ENCODE measurements at regions not wholly inside any gene's neighbourhood (a gene's known extent, or its start where the extent isn't known, plus 50 kb on each side); places are given as distances from the start of the nearest gene placed in this dataset.

GRCh38 chr14:22391908-22392565 lies 197.0 kb downstream of the DAD1 start:
- peak; percentile 75 for TF ChIP-seq CTCF (IDR thresholded peaks at IDR 0.05; ENCODE audit: low read depth, low read length)
- ChIA-PET CTCF (interaction anchor here (0.6 to 6.2 kb wide), 11 partner anchors 8 to 179 kb away, joined by 3 to 59 read pairs (median 4); no protein-coding TSS in a partner anchor), POLR2A (no interaction called here)
- no peak overlapping the region for H3K27ac ChIP-seq (ENCODE audit: low read depth, low read length)
- H3K9me3 ChIP-seq (ENCODE audit: control insufficient read depth, insufficient read depth, low read length): no peaks in the 10 kb centered on the region
- H3K4me3 ChIP-seq (ENCODE audit: low read depth, low read length): no peak overlapping the region
- peak; percentile 37 for DNase-seq (ENCODE audit: low read depth, low spot score)
- peaks cover 17% of the 10 kb centered on the region for H3K27me3 ChIP-seq (ENCODE audit: control insufficient read depth, insufficient read depth, low read length)

DNA sequence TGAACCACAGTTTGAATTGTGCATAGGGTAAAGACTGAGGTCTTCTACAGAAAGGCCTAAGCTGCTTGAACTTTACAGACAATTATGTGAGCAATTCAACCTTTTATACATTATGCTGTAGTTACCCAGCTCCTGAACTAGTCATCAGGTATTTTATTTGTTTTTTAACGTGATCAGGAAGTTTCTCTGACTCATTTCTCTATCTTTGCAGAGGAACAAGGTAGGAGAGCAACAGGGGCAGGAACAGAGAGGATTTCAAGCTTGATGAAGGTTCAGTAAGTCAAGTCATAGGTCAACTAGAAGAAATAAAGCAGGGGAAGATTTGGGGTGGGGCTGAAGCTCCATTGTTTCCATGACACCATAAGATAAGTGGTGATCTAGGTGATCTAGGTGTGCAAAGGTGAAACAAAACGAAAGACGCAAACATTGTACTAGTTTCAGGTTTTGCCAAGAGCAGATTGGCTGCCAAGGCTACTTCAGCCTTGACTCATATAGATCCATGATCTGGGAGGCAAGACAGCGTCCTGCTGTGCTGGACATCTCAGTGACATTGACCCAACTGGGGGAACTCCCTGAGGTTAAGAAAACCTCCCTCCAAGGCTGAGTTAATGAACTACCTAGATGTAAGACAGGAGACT lies 198.1 kb downstream of the DAD1 start:
- TF ChIP-seq CTCF (IDR thresholded peaks at IDR 0.05; ENCODE audit: low read depth, low read length): no peak
- DNase-seq (ENCODE audit: low read depth, low spot score): no peak
- Histone ChIP-seq H3K27me3 (ENCODE audit: control insufficient read depth, insufficient read depth, low read length) (peaks cover 12% of the 10 kb centered on the region), H3K27ac (ENCODE audit: low read depth, low read length) (no peak overlapping the region), H3K9me3 (ENCODE audit: control insufficient read depth, insufficient read depth, low read length) (no peaks in the 10 kb centered on the region), H3K4me3 (ENCODE audit: low read depth, low read length) (no peak overlapping the region)
- ChIA-PET POLR2A (interaction anchor here (0.8 kb wide), 1 partner anchor 120 kb away, joined by 12 read pairs; no protein-coding TSS in a partner anchor), CTCF (interaction anchor here (0.7 to 6.2 kb wide), 11 partner anchors 10 to 464 kb away, joined by 3 to 59 read pairs (median 8); no protein-coding TSS in a partner anchor)

- H3K9me3 ChIP-seq (ENCODE audit: control insufficient read depth, insufficient read depth, low read length): no peaks in the 10 kb centered on the region
Observed at GRCh38 chr14:22390195-22390594, 198.8 kb downstream of the DAD1 start.

DNA sequence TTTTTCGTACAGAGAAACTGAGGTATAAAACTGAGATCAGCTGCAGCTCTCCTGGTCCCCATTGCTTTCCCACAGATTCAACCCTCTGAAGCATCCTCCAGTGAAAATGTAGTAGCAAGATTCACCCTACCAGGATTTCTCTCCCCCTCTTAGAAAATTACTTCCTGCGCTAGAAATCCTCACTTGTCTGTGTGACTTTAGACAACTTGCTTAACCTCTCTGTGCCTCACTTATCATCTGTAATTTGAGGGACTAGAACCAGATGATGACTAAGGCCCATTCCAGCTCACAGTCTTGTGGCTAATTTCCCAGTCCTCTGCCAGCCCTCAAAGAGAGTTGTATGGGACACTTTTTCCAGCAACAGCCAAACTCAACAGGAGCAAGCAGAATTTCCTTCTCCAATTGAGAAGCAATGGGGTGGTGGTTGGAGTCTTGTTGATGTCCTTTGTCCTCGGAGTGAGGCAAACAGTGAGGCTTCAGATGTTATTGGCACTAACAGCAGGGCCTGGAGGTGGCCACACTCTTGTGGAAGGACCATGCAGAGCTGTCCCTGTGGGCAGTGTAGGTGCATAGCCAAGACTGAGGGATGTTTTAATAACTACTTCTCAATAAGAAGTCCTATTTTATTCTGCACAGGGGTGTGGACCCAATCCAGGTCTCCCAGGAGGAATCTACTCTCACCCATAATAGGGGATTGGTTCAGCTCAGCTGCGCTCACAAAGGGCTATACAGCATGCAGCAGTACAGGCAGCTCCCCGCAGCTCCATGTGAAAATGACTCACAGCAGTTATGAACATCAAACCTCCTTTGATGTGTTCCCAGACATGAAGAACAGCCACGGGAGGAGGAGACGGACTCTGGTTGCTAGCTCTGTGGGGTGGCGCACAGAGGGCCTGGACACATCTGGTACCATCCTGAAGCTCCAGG lies 200.1 kb downstream of the DAD1 start:
- POLR2A ChIA-PET: no interaction called here
- no peak for TF ChIP-seq CTCF (IDR thresholded peaks at IDR 0.05; ENCODE audit: low read depth, low read length)
- peaks cover 12% of the 10 kb centered on the region for H3K27me3 ChIP-seq (ENCODE audit: control insufficient read depth, insufficient read depth, low read length)

More at GRCh38 chr14:22390195-22390594, 198.8 kb downstream of the DAD1 start:
- Histone ChIP-seq H3K27me3 (ENCODE audit: control insufficient read depth, insufficient read depth, low read length) (peaks cover 12% of the 10 kb centered on the region), H3K27ac (ENCODE audit: low read depth, low read length) (no peak overlapping the region), H3K4me3 (ENCODE audit: low read depth, low read length) (no peak overlapping the region)
- DNase-seq (ENCODE audit: low read depth, low spot score): no peak
- ChIA-PET POLR2A (interaction anchor here (0.8 kb wide), 1 partner anchor 120 kb away, joined by 12 read pairs; no protein-coding TSS in a partner anchor), CTCF (interaction anchor here (0.7 to 6.2 kb wide), 10 partner anchors 9 to 464 kb away, joined by 3 to 59 read pairs (median 6); no protein-coding TSS in a partner anchor)
- TF ChIP-seq CTCF (IDR thresholded peaks at IDR 0.05; ENCODE audit: low read depth, low read length): no peak

More for the DNA sequence above, 200.1 kb downstream of the DAD1 start:
- H3K9me3 ChIP-seq (ENCODE audit: control insufficient read depth, insufficient read depth, low read length): no peaks in the 10 kb centered on the region
- no peak overlapping the region for H3K4me3 ChIP-seq (ENCODE audit: low read depth, low read length)
- no peak for DNase-seq (ENCODE audit: low read depth, low spot score)
- CTCF ChIA-PET: interaction anchor here (0.7 to 6.2 kb wide), 20 partner anchors 10 to 541 kb away, joined by 3 to 59 read pairs (median 5); no protein-coding TSS in a partner anchor
- no peak overlapping the region for H3K27ac ChIP-seq (ENCODE audit: low read depth, low read length)
